ENCODE measurements at regions not wholly inside any gene's neighbourhood (a gene's known extent, or its start where the extent isn't known, plus 50 kb on each side); places are given as distances from the start of the nearest gene placed in this dataset.
"Not testable (repeated sequence)": the region's sequence is repeated elsewhere in the genome, so short reads cannot be mapped to it uniquely, and the experiment has no call there.

- DNase-seq = no peak
Measured at GRCh38 chr1:118563981-118564951, 379.2 kb upstream of the SPAG17 start.

DNA sequence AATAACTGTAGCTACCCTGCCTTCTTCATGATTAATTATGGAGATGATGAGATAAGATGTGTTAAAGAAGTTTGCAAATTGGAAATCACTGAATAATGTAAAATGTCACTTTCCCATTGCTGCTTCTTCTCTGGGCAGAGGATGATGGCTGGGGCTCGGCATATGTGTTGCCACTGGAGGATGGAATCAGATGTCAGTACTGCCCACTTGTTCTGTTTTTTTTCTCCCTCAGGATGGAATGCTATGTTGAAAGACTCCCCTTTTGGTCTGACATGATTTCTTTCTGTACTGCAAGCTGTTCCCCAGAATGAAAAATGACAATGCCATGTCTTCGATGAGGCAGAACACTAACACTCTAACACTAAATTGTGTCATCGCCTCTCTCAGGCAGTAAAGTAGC is 373.9 kb upstream of the SPAG17 start:
- no peak for DNase-seq

DNA sequence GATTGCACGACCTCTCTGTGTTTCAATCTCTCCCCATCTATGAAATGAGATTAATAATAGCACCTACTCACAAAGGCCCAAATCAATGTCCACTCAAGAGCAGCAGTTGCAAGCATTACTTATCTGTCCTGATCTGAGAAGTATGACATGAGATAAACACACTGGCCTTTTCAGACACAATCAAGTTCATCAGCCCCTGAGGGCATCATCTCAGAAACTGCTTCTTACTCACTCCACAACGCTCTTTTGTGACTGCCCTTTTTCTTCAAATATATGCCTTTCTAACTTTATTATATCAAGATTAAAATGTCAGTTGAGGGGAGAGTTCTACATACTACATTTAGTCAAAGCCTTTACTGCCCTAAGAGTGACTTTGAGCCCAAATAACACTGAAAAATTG is 371.9 kb upstream of the SPAG17 start:
- DNase-seq = no peak

DNA sequence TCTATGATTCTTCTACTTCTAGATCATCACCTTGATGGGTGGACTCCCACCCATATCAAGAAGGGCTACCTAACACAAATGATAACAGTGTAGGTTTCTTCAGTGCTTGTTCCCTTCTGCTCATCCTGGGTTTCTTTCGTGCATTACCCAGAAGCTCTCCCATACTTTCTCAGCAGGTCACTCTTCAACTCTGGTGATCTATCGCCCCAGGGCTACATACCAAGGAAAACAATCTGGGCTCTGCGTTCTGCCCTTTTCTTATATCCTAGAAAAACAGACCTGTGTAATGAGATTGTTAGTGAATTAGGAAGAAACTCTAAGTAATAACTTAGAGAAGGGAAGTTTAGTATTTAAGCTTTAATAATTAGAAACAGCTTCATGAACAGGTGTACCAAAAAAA is 370.6 kb upstream of the SPAG17 start:
- no peak for DNase-seq

- no peak for DNase-seq
Measured at GRCh38 chr1:118535901-118536300, 350.9 kb upstream of the SPAG17 start.

- not testable (repeated sequence) for DNase-seq
Measured at GRCh38 chr1:118511922-118512321, 326.9 kb upstream of the SPAG17 start.

DNA sequence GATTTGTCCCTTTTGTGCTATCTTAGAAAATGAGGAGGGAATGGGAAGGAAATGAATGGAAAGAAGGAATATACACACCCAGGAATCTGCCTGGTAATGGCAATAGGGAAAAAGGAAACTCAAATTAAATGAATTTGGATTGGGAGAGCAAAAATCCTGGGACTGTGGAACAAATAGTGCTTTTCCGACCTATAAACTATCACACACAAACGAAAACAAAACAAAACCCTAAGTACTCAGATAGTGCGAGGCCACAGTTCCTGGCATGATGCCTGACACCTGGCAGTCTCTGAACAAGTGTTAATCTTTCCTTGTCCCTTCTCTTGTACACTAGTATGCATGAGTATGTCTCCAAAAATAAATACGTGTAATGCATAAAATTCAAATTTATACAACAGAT is 319.8 kb upstream of the SPAG17 start:
- DNase-seq = no peak

GRCh38 chr1:118504221-118504644 is 319.2 kb upstream of the SPAG17 start:
- DNase-seq = no peak

DNA sequence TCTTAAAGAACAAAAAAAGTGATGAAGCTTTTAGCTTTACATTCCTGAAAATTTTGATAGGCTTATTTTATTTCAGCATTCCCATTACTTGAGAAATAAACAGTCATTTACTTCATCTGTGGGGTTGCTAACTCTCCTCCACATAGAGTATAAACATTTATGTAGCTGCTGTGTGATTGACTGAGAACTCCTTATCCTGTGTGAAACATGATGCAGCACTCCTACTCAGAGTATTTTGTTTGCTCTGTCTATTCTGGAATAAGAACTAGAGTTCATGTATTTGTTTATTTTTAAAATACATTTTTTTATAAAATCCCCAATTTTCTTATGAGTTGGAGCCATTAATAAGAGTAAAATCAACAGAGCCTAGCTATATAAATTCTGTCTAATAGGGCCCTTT is 318.7 kb upstream of the SPAG17 start:
- no peak for DNase-seq

- DNase-seq = no peak
Measured at GRCh38 chr1:118494998-118495397, 310.0 kb upstream of the SPAG17 start.

DNA sequence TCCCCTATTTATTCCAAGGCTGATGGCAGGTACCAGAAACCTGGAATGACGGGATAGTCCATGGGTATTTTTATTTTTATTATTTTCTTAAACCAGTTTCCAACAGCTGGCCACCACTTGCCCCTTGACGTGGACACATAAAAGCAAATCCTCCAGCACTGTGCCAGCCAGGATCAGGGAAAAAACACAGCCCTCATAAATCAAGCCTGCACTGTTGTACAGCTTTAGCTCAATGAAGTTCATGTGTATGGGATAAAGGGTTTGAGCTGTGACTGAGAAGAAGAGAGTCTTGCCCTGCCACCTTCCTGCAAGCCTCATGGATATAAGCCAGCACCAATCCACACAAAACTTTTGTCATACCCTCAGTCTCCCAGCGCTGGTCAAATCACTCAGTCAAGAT is 303.8 kb upstream of the SPAG17 start:
- no peak for DNase-seq

GRCh38 chr1:118487932-118488331 is 302.9 kb upstream of the SPAG17 start:
- no peak for DNase-seq

DNA sequence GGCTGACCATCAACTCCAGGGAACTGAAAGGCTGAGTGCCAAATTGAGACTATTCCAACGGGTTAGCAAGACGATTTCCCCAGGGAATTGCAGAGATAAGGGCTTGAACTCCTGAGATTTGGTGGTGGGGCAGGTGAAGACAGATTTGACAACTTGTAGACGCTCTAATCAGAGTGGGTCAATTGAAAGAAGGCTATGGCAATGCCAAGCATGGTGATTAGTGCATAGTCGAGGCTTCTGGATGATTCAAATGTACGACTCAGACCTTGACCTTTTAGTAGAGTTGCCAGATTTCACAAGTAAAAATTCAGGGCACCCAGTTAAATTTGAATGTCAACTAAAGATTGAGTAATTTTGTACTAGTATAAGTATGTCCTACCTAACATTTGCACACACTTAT is 302.1 kb upstream of the SPAG17 start:
- no peak for DNase-seq

GRCh38 chr1:118486199-118486598 is 301.2 kb upstream of the SPAG17 start:
- DNase-seq = no peak

GRCh38 chr1:118485757-118486156 is 300.7 kb upstream of the SPAG17 start:
- DNase-seq = no peak

- DNase-seq = no peak
Measured at GRCh38 chr1:118484893-118485292, 299.9 kb upstream of the SPAG17 start.

DNA sequence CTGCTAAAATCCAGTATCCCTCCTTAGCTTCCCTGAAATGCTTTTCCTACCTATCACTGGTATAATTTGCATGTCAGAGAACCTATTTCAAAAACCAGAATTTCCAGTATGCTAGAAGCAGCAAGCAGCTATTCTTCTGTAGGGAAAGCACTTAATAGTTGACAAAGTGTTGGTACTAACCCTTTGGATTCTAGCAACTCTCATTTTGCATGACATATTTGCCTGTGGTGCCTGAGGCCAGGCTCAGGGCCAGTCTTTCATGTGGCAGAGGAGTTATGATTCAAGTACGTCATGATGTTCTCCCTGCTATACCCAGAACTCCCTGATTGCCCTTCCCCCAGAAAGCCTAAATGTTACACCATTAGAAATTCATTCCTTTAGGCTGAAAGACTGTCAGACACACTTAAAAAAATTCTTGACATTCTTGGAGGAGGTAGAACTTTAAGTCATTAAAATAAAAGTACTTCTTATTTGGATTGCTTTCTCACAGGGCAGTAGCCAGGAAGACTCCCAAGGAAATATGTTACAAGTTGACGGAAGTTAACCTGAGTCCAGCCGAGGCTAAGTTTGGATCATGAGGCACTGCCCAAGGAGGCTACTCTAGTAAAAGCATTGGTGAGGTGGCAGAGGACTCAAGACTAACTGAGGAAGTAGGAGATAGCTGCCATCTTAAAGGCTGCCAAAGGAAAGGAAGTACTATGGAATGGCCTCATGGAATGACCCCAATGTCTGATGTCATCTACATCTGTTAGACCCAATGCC is 298.4 kb upstream of the SPAG17 start:
- no peak for DNase-seq

- DNase-seq = no peak
Measured at GRCh38 chr1:118481126-118481525, 296.1 kb upstream of the SPAG17 start.

GRCh38 chr1:118479351-118479750 is 294.3 kb upstream of the SPAG17 start:
- no peak for DNase-seq

- no peak for DNase-seq
Measured at GRCh38 chr1:118473825-118474224, 288.8 kb upstream of the SPAG17 start.

- not testable (repeated sequence) for DNase-seq
Measured at GRCh38 chr1:118464460-118464859, 279.4 kb upstream of the SPAG17 start.

- no peak for DNase-seq
Measured at GRCh38 chr1:118461154-118461553, 276.1 kb upstream of the SPAG17 start.

DNA sequence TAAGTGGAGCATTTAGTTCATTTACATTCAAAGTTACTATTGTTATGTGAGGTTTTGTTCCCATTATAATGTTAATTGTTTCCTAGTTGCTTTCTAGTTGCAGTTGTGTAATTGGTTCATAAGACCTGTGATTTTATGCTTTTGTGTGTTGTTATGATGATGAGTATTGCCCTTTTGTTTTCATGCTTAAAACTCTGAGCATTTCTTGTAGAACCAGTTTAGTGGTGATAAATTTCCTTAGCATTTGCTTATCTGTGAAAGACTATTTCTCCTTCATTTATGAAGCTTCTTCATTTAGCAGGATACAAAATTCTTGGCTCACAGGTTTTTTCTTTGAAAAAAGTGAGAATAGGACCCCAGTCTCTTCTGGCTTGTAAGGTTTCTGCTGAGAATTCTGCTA is 274.8 kb upstream of the SPAG17 start:
- no peak for DNase-seq

GRCh38 chr1:118453856-118454255 is 268.8 kb upstream of the SPAG17 start:
- DNase-seq = not testable (repeated sequence)

Measured in activated CD4-positive, alpha-beta T cell treated with anti-CD3 and anti-CD28 coated beads, Interleukin-2, Interleukin-6, amounts not matched to agents 100 ng/mL and 50 ng/mL, durations not matched to agents 16 hours and 8 hours (primary cell).